MM.1S (cell line): ENCODE measurements at regions not wholly inside any gene's neighbourhood (a gene's known extent, or its start where the extent isn't known, plus 50 kb on each side); places are given as distances from the start of the nearest gene placed in this dataset.

Source experiments
- EZH2 ChIP-seq: fragments of 300-600 bp; sonication (generic); optimal IDR thresholded peaks from 2 replicates; pipeline ENCODE3; 2017; ENCODE audit warnings: low read depth, mild to moderate bottlenecking, antibody characterized with exemption, low read length, mixed read lengths
- TF ChIP-seq, protein P1 (sequence below): fragments of 300-600 bp; sonication (generic); IDR thresholded peaks from 2 replicates; pipeline ENCODE4 v1.5.1; 2016; ENCODE audit warnings: antibody characterized with exemption, low read length, mixed read lengths

DNA sequence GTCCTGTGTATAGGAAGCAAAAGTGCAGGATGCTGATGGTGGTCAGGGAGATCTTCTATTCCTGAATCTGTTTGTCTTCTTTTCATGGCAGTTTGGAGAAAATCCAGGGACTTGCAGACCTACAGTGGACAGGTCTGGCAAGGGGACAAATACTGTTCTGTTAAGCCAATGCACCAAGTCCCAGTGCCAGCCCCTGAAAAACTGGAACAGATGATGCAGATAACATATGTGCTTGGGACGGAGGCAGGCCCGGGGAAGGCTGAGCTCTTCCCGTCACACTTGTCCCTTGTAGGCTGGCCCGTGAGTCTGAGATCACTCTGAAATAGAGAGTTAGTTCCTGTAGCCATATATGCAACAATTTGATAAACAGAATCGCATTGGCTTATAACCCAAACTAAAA is 265.7 kb downstream of the MTRR start:
- TF ChIP-seq, protein P1, sequence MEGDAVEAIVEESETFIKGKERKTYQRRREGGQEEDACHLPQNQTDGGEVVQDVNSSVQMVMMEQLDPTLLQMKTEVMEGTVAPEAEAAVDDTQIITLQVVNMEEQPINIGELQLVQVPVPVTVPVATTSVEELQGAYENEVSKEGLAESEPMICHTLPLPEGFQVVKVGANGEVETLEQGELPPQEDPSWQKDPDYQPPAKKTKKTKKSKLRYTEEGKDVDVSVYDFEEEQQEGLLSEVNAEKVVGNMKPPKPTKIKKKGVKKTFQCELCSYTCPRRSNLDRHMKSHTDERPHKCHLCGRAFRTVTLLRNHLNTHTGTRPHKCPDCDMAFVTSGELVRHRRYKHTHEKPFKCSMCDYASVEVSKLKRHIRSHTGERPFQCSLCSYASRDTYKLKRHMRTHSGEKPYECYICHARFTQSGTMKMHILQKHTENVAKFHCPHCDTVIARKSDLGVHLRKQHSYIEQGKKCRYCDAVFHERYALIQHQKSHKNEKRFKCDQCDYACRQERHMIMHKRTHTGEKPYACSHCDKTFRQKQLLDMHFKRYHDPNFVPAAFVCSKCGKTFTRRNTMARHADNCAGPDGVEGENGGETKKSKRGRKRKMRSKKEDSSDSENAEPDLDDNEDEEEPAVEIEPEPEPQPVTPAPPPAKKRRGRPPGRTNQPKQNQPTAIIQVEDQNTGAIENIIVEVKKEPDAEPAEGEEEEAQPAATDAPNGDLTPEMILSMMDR: no peak
- TF ChIP-seq EZH2: no peak
